ENCODE measurements at regions not wholly inside any gene's neighbourhood (a gene's known extent, or its start where the extent isn't known, plus 50 kb on each side); places are given as distances from the start of the nearest gene placed in this dataset.

GRCh38 chr4:171002246-171002645 lies 811.0 kb upstream of the GALNTL6 start:
- TF ChIP-seq CTCF (IDR thresholded peaks at IDR 0.05 in 4 of 5, conservative IDR thresholded peaks at IDR 0.05 in 1 of 5) (no peak), POLR2A (IDR thresholded peaks at IDR 0.05) (no peak)

Data from gastrocnemius medialis (tissue), 4 donors.